Gastrocnemius medialis (tissue), 4 donors: ENCODE measurements at regions not wholly inside any gene's neighbourhood (a gene's known extent, or its start where the extent isn't known, plus 50 kb on each side); places are given as distances from the start of the nearest gene placed in this dataset.

Experiments
- POLR2A ChIP-seq, 2 donors: fragments of 450-650 bp; IDR thresholded peaks; one replicate each; pipeline ENCODE4 v1.6.1; 2017; ENCODE audit warnings: antibody characterized with exemption in 2 of 2, mild to moderate bottlenecking in 2 of 2, moderate library complexity in 2 of 2
- TF ChIP-seq, protein P1 (sequence below), 5 experiments: fragments of 450-650 bp in 3 of 5; fragments of 200-600 bp in 2 of 5; sonication (generic) in 2 of 5; IDR thresholded peaks in 4 of 5; conservative IDR thresholded peaks in 1 of 5; 1 replicate in 4 of 5; 2 replicates in 1 of 5; pipeline ENCODE4 v1.5.1; 2016 to 2019; ENCODE audit warnings: antibody characterized with exemption in 5 of 5, mild to moderate bottlenecking in 3 of 5, moderate library complexity in 3 of 5

- no peak for TF ChIP-seq POLR2A (IDR thresholded peaks at IDR 0.05)
- TF ChIP-seq, protein P1, sequence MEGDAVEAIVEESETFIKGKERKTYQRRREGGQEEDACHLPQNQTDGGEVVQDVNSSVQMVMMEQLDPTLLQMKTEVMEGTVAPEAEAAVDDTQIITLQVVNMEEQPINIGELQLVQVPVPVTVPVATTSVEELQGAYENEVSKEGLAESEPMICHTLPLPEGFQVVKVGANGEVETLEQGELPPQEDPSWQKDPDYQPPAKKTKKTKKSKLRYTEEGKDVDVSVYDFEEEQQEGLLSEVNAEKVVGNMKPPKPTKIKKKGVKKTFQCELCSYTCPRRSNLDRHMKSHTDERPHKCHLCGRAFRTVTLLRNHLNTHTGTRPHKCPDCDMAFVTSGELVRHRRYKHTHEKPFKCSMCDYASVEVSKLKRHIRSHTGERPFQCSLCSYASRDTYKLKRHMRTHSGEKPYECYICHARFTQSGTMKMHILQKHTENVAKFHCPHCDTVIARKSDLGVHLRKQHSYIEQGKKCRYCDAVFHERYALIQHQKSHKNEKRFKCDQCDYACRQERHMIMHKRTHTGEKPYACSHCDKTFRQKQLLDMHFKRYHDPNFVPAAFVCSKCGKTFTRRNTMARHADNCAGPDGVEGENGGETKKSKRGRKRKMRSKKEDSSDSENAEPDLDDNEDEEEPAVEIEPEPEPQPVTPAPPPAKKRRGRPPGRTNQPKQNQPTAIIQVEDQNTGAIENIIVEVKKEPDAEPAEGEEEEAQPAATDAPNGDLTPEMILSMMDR (IDR thresholded peaks at IDR 0.05 in 4 of 5, conservative IDR thresholded peaks at IDR 0.05 in 1 of 5): no peak
Observed at GRCh38 chr18:77422974-77423867, 173.6 kb downstream of the GALR1 start.
